ENCODE measurements at regions not wholly inside any gene's neighbourhood (a gene's known extent, or its start where the extent isn't known, plus 50 kb on each side); places are given as distances from the start of the nearest gene placed in this dataset.
"Not testable (repeated sequence)": the region's sequence is repeated elsewhere in the genome, so short reads cannot be mapped to it uniquely, and the experiment has no call there.

DNA sequence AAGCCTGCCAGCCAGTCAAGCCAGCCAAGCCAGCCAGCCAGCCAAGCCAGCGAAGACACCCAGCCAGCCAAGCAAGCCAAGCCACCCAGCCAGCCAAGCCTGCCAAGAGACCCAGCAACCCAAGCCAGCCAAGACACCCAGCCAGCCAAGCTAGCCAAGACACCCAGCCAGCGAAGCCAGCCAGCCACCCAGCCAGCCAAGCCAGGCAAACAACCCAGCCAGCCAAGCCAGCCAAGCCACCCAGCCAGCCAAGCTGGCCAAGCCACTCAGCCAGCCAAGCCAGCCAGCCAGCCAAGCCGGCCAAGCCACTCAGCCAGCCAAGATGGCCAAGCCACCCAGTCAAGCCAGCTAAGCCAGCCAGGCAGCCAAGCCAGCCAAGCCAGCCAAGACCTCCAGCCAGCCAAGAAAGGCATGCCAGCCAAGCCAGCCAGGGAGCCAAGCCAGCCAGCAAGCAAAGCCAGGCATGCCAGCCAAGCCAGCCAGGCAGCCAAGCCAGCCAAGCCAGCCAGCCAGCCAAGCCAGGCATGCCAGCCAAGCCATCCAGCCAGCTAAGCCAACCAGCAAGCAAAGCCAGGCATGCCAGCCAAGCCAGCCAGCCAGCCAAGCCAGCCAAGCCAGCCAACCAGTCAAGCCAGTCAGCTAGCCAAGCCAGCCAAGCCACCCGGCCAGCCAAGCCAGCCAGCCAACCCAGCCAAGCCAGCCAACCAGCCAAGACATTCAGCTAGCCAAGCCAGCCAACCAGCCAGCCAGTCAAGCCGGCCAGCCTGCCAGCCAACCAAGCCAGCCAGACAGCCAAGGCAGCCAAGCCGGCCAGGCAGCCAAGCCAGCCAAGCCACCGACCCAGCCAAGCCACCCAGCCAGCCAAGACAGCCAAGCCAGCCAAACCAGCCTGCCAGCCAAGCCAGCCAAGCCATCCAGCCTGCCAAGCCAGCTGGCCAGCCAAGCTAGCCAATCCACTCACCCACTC, 323.8 kb upstream of the PLGLB2 start:
- H3K4me3 ChIP-seq; H3K9me3 ChIP-seq; H3K36me3 ChIP-seq; intact Hi-C loops (cut with DNase I; ENCODE audit: low total_unique reads); H3K4me1 ChIP-seq; H3K27ac ChIP-seq; DNase-seq; H3K27me3 ChIP-seq: not testable (repeated sequence)

DNA sequence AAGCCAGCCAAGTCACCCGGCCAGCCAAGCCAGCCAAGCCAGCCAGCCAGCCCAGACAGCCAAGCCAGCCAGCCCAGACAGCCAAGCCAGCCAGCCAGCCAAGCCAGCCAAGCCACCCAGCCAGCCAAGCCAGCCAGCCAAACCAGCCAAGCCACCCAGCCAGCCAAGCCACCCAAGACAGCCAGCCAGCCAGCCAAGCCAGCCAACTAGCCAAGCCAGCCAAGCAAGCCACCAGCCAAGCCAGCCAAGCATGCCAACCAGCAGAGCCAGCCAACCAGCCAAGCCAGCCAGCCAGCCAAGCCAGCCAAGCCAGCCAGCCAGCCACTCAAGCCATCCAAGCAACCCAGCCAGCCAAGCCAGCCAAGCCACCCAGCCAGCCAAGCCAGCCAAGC, 323.1 kb upstream of the PLGLB2 start:
- H3K4me1 ChIP-seq; DNase-seq; intact Hi-C loops (cut with DNase I; ENCODE audit: low total_unique reads); H3K27ac ChIP-seq; H3K36me3 ChIP-seq; H3K9me3 ChIP-seq; H3K27me3 ChIP-seq; H3K4me3 ChIP-seq: not testable (repeated sequence)

DNA sequence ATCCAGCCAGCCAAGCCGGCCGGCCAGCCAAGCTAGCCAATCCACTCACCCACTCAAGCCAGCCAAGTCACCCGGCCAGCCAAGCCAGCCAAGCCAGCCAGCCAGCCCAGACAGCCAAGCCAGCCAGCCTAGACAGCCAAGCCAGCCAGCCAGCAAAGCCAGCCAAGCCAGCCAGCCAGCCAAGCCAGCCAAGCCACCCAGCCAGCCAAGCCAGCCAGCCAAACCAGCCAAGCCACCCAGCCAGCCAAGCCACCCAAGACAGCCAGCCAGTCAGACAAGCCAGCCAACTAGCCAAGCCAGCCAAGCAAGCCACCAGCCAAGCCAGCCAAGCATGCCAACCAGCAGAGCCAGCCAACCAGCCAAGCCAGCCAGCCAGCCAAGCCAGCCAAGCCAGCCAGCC, 322.7 kb upstream of the PLGLB2 start:
- intact Hi-C loops (cut with DNase I; ENCODE audit: low total_unique reads); H3K9me3 ChIP-seq; H3K36me3 ChIP-seq; H3K4me3 ChIP-seq; H3K27me3 ChIP-seq; DNase-seq; H3K27ac ChIP-seq; H3K4me1 ChIP-seq: not testable (repeated sequence)

DNA sequence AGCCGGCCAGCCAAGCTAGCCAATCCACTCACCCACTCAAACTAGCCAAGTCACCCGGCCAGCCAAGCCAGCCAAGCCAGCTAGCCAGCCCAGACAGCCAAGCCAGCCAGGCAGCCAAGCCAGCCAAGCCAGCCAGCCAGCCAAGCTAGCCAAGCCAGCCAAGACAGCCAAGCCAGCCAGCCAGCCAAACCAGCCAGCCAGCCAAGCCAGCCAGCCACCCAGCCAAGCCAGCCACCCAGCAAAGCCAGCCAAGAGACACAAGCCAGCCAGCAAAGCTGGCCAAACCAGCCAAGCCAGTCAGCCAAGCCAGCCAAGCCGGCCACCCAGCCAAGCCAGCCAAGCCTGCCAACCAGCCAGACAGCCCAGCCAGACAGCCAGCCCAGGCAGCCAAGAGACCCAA, 322.2 kb upstream of the PLGLB2 start:
- intact Hi-C loops (cut with DNase I; ENCODE audit: low total_unique reads); H3K9me3 ChIP-seq; DNase-seq; H3K4me3 ChIP-seq; H3K27ac ChIP-seq; H3K27me3 ChIP-seq; H3K36me3 ChIP-seq; H3K4me1 ChIP-seq: not testable (repeated sequence)

DNA sequence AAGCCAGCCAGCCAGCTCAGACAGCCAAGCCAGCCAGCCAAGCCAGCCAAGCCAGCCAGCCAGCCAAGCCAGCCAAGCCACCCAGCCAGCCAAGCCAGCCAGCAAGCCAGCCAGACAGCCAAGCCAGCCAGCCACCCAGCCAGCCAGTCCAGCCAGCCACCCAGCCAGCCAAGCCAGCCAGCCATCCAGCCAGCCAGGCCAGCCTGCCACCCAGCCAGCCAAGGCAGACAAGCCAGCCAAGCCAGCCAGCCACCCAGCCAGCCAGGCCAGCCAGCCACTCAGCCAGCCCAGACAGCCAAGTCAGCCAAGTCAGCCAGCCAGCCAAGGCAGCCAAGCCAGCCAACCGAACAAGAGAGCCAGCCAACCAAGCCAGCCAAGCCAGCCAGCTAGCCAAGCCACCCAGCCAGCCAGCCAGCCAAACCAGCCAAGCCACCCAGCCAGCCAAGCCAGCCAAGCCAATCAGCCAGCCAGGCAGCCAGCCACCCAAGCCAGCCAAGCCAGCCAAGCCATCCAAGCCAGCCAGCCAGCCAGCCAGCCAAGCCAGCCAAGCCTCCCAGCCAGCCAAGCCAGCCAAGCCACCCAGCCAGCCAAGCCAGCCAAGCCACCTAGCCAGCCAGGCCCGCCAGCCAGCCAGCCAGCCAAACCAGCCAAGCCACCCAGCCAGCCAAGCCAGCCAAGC, 319.3 kb upstream of the PLGLB2 start:
- H3K4me3 ChIP-seq; DNase-seq; H3K4me1 ChIP-seq; H3K27me3 ChIP-seq; H3K36me3 ChIP-seq; H3K27ac ChIP-seq; H3K9me3 ChIP-seq; intact Hi-C loops (cut with DNase I; ENCODE audit: low total_unique reads): not testable (repeated sequence)

DNA sequence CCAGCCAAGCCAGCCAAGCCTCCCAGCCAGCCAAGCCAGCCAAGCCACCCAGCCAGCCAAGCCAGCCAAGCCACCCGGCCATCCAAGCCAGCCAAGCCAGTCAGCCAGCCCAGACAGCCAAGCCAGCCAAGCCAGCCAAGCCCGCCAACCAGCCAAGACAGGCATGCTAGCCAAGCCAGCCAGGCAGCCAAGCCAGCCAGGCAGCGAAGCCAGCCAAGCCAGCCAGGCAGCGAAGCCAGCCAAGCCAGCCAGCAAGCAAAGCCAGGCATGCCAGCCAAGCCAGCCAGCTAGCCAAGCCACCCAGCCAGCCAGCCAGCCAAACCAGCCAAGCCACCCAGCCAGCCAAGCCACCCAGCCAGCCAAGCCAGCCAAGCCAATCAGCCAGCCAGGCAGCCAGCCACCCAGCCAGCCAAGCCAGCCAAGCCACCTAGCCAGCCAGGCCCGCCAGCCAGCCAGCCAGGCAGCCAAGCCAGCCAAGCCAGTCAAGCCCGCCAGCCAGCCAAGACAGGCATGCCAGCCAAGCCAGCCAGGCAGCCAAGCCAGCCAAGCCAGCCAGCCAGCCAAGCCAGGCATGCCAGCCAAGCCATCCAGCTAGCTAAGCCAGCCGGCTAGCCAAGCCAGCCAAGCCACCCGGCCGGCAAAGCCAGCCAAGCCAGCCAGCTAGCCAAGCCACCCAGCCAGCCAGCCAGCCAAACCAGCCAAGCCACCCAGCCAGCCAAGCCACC, 318.5 kb upstream of the PLGLB2 start:
- not testable (repeated sequence) for H3K27ac ChIP-seq

DNA sequence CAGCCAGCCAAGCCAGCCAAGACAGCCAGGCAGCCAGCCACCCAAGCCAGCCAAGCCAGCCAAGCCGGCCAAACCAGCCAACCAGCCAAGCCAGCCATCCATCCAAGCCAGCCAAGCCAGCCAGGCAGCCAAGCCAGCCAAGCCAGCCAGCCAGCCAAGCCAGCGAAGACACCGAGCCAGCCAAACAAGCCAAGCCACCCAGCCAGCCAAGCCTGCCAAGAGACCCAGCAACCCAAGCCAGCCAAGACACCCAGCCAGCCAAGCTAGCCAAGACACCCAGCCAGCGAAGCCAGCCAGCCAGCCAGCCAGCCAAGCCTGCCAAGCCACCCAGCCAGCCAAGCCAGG, 318.0 kb upstream of the PLGLB2 start:
- DNase-seq; H3K36me3 ChIP-seq; H3K4me1 ChIP-seq; H3K4me3 ChIP-seq; H3K27ac ChIP-seq; intact Hi-C loops (cut with DNase I; ENCODE audit: low total_unique reads); H3K9me3 ChIP-seq; H3K27me3 ChIP-seq: not testable (repeated sequence)

More for the DNA sequence above, 318.5 kb upstream of the PLGLB2 start:
- intact Hi-C loops (cut with DNase I; ENCODE audit: low total_unique reads); DNase-seq; H3K27me3 ChIP-seq; H3K4me3 ChIP-seq; H3K36me3 ChIP-seq; H3K4me1 ChIP-seq; H3K9me3 ChIP-seq: not testable (repeated sequence)

DNA sequence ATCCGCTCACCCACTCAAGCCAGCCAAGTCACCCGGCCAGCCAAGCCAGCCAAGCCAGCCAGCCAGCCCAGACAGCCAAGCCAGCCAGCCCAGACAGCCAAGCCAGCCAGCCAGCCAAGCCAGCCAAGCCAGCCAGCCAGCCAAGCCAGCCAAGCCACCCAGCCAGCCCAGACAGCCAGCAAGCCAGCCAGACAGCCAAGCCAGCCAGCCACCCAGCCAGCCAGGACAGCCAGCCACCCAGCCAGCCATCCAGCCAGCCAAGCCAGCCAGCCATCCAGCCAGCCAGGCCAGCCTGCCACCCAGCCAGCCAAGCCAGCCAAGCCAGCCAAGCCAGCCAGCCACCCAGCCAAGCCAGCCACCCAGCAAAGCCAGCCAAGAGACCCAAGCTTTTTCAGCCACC, 316.8 kb upstream of the PLGLB2 start:
- intact Hi-C loops (cut with DNase I; ENCODE audit: low total_unique reads); H3K4me1 ChIP-seq; DNase-seq; H3K4me3 ChIP-seq; H3K27ac ChIP-seq; H3K36me3 ChIP-seq; H3K9me3 ChIP-seq; H3K27me3 ChIP-seq: not testable (repeated sequence)

DNA sequence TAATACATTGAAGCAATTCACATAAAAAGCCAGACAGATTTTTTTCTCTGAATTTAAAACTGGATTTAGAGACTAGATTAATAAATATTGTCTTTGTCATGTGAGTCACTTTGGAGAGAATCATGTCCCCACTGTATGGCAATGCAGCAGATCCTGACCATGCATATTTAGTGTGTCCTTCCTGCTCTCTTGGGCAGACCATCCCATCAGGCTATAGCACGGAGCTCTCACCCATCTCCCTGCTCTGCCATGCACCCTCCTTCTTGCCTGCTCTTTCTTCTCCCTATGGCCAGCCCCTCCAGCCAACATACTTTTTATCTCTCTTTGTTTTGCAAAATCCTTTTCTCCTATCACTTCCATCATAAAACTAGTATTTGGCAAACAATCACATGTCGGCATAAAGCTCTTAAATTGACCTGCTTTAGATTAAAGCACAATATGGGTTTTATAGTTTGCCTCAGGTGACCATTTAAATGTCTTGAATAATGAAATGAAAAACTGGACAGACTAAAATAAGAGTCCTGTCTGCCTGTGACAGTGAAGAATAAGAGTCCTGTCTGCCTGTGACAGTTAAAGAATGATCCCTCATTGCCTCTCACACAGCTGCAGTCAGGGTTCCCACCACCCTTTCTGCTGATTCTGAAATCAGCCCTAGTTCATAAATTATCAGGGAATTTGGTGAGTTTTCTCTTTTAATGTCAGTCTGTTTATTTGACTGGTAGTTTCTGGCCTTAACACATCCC, 315.0 kb upstream of the PLGLB2 start:
- H3K36me3 ChIP-seq; H3K27me3 ChIP-seq; intact Hi-C loops (cut with DNase I; ENCODE audit: low total_unique reads): not testable (repeated sequence)

DNA sequence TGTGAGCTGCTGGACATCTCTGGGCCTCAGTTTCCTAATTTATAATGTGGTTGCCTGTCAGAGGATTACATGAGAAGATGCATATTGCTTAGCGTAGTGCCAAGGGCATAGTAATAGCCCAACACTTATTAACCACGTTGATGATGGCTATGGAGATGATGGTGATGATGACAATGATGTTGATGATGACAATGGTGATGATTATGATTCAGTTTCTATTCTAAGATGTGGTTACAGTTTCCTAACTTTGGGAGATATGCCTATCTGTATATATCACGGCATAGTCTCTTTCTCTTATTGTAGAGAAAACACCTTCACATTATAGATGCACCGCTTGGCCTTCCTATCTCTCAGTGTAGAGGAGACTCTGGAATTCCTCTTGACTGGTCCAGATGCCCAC, 311.9 kb upstream of the PLGLB2 start:
- DNase-seq; H3K27ac ChIP-seq; intact Hi-C loops (cut with DNase I; ENCODE audit: low total_unique reads); H3K36me3 ChIP-seq; H3K4me1 ChIP-seq; H3K9me3 ChIP-seq; H3K27me3 ChIP-seq; H3K4me3 ChIP-seq: not testable (repeated sequence)

More for the DNA sequence above, 315.0 kb upstream of the PLGLB2 start:
- H3K4me1 ChIP-seq, H3K4me3 ChIP-seq, H3K27ac ChIP-seq, DNase-seq, H3K9me3 ChIP-seq: not testable (repeated sequence)

DNA sequence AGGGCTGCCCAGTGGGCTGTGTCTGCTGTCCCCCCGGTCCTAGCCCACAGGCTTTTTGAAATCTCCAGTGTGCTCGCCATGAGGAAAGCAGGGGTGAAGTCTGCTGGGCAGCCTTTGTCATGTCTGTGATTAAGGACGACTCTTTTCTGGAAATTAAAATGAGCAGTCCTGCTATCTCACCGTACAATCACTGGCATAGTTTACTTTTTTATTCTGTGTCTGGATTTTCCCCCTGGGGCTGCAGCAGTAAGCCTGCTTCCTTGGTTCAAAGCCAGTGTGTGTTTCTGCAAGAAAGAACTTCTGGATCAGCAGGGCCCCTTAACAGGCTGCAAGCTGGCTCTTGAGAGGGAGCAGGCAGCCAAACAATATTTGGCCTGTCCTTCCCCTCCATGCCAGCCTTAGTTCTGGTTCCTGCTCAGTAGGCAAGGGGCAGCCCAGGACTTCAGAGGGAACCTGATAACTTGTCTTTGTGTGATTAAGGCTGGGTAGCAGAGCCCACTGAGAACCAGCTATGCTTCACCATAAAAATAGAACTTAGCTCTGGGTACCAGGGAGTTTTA, 310.1 kb upstream of the PLGLB2 start:
- H3K9me3 ChIP-seq; H3K27ac ChIP-seq; H3K4me3 ChIP-seq; H3K4me1 ChIP-seq; intact Hi-C loops (cut with DNase I; ENCODE audit: low total_unique reads); DNase-seq; H3K27me3 ChIP-seq; H3K36me3 ChIP-seq: not testable (repeated sequence)

DNA sequence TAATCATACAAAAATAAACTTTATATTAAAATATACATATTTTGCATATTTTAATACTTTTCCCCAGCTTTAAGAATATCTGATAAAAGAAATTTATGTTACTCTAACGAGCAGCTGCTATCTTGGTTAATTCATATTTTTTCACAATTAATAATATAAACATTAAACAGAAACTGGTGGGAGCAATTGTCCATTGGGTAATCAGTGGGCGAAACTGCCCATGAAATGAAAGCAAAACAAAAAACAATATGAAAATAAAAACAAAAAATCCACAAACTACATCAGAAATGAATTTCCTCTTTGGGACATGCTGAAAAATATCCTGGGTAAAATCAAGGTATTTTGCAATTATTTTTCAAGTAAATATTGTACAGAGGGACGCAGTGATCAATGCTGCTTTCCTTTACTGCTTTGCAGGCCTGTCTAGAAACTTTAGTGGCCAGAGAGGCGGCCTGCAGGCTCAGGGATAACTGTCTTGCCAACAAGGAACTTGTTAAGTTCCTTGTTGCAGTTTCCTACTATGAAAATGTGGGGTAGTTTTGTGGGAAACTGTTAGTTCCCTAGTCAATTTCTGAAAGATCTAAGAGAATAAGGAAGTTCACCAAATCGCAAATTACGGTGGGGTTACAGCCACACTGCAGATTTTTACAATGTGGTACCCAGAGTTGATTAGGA, 309.0 kb upstream of the PLGLB2 start:
- intact Hi-C loops (cut with DNase I; ENCODE audit: low total_unique reads); DNase-seq: not testable (repeated sequence)

More for the DNA sequence above, 309.0 kb upstream of the PLGLB2 start:
- H3K36me3 ChIP-seq, H3K4me3 ChIP-seq, H3K27ac ChIP-seq, H3K27me3 ChIP-seq, H3K4me1 ChIP-seq, H3K9me3 ChIP-seq: not testable (repeated sequence)
